ENCODE measurements at regions not wholly inside any gene's neighbourhood (a gene's known extent, or its start where the extent isn't known, plus 50 kb on each side); places are given as distances from the start of the nearest gene placed in this dataset.
"Not testable (repeated sequence)": the region's sequence is repeated elsewhere in the genome, so short reads cannot be mapped to it uniquely, and the experiment has no call there.

DNA sequence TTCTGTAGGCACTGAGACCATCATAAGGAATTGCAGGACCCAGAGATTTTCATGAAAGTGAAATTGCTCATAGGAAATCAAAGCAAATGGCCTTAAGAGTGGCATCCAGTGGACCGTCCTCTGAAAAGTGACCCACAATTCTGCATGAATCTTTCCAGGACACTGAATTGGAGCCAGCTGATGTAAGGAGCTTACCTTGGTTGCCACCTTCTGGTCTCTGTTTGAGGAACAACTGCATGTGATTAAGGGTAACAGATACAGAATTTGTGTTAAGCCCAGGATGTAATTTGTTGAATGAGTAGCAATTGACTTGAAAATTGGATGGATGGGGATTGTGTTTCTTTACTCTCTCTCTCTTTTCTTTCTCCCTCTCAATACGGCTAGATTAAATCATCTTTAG lies 49.9 kb upstream of the GAS1 start:
- no peak for DNase-seq

DNA sequence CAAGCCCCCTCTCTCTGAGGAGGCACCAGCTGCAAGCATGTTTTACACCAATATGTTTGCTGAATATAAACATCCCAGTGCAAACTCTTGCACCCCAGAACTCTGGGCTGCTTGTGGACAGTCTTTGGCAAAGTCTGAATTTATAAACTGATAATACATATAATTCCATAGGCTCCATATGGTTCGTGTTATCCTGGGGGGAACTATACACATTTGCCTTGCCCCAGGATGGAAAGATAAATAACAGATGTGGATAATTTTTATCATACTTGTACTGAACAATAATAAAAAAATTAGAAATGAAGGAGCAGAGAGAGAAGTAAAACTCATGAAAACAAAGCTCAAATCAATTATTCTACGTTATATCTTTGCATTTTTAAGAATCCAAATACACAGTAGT lies 50.6 kb upstream of the GAS1 start:
- no peak for DNase-seq

DNA sequence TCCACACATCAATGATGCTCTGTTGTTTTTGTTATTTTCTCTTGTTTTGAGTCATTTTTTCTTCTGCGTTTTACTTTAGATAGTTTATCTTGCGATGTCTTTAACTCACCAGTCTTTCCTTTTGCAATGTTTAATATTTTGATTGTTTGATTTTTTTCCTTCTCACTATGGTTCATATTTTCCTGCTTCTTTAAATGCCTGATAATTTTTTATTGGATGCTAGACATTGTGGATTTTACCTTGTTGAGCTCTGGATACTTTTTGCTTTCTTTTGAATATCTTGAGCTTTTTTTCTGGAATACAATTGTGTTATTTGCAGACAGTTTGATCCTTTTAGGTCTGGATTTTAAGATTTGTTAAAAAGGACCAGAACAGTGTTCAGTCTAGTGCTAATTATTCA lies 55.2 kb upstream of the GAS1 start:
- no peak for DNase-seq

DNA sequence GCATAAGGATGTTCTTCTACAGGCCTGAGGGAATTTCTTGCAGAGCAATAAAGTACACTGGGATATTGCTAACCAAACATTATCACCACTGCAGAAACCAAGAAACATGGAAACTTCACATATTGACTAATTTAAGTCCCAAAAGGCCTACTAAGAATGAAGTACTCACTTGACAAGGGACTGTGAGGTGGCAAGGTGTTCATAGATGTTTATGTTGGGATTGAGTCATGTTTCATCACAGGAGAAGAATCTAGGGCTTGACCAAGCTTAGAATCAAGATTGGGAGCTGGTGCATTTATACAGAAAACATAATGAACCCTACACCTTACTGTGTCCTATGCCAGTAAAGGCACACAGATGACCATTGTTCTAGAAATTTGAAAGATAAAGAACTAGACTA lies 56.7 kb upstream of the GAS1 start:
- DNase-seq, result no peak

DNA sequence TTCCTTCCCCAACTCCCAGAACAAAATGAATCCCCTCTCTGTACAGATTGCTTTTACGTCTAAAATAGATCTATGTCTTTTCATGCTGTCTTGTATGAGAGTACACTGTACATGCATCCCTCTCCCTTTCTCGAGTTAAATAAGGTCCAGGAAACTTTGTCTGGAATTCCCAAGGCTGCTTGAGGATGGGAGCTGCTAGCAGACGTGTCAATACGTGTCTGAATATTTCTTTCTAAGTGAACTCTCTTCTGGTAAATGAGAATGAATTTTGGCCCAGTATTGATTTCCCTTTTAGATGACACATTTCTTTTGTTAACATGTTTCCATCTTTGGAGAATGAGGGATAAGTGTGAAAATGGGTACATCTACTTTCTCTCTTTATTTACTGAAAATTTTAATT lies 59.6 kb upstream of the GAS1 start:
- DNase-seq, result no peak

DNA sequence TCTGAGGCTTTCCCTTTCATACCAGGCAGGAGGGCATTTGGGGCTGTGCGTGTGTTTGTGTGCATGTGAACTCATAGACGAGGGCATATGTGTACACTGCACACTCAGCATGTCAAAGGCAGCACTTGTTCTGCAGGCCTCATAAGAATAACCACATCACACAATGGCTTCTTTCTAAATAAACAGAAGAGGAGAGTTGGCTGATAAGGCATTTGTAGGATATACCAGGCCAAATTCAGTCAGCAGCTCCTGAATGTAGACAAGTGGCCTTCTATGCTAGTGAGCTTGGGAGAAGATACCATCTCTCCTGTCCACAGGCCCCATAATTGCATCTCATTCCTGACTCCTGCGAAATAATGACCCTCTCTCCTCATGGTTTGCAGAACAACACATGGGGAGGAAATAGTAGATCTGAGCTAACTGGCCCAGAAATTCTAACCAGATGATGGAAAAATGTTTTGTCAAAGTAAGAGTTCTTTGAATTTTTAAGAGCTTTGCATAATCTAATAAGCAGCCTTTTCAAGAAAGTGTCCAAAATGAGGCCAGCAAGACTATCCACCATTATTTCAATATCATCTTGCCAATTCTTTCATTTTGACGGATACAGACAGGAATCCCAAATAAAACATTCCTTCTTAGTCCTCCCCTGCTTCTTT lies 60.5 kb upstream of the GAS1 start:
- no peak for DNase-seq

DNA sequence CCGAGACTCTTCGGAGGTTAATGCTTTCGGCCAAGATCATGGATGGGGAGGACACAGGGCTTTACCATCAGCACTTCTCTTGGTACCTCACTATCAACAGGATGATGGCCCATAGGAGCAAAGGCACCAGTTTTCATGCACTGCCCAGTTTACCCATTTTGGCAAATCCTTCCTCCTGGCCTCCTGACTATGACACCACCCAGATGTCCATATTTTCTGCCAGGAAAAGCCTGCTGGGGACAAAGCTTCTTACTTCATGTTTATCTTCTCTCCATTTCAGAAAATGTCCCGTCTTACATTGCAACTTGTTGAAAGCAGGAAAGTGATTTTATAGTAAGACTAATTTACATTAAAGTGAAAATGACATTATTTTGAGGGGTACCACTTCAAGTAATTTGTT lies 61.4 kb upstream of the GAS1 start:
- DNase-seq, result no peak

DNA sequence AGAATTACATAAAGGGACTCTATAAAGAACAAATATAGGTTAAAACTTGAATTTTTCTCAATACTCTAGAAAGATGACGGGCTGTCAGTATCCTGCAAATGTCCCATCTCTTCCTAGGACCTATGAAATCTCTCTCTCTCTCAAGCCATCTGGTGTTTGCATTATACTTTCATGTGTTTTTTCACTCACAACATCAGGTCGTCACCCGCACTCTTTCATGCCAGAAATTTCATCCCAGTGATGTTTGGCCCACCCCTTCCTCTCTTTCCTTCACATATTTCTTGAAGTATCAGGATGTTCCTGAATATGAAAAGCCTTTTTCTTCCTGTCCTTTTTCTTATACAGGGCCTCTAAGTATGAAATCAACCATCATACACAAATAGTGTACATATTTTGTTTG lies 63.3 kb upstream of the GAS1 start:
- no peak for DNase-seq

DNA sequence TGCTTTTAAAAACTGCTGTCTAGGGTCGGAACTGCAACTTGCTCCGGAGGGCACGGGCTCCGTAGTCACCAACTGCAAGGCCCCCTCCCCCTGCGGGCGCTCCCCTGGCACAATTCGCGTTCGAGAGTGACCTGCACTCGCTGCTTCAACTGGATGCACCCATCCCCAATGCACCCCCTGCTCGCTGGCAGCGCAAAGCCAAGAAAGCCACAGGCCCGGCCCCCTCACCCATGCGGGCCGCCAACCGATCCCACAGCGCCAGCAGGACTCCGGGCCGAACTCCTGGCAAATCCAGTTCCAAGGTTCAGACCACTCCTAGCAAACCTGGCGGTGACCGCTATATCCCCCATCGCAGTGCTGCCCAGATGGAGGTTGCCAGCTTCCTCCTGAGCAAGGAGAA lies 64.2 kb upstream of the GAS1 start:
- DNase-seq, result no peak

DNA sequence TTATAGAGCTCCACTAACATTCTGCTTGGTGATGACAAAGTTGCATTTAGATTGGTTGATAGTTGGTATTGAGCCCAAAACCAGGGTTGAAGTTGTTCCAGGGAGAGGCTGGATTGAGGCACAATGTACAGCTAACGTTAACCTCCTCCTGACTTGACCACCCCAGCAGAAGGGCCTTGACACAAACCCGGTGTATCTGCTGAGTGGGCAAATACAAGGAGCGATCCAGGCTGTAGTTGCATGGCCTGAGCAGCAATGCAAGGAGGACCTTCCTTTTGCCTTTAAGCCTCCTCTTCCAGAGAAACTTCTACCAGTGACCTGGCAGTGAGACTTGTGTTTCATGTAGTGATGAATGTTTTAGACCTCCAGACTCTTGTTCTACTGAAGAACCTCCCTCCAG lies 66.2 kb upstream of the GAS1 start:
- no peak for DNase-seq

DNA sequence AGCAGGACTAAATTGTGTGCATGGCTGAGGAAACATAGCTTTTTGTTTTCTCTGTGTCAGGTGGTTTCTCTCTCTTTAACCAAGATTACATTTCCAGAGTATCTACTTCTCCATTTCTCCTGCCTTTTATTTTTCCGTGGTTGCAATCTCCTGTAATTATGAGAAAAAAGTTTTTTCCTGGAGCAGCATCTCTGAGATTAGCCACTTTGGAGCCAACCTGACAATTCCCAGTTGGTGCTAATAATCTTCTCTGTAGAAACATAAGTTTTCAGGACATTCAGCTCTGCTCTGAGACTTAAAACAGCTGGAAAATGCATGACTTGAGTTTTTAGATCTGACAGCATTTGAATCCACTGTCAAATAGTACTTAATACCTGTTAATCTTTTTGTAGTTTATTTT lies 67.1 kb upstream of the GAS1 start:
- no peak for DNase-seq

DNA sequence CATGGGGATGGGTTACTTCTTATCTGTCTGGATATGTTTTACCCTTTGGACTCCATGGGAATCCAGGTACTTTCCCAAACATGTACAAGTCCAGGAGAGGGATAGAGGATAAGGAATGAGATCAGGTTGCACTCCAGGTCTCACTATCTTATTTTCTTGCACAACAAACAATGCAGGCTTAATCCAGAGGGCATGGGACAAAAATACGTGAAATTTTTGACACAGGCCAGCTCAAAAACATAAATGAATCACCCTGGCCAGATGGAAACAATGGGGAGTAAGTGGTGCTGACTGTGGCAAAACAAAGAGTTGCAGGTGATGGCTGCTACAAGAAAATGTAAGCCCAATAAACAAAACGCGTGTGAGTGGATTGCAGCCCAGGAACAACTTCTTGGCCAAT lies 69.4 kb upstream of the GAS1 start:
- no peak for DNase-seq

DNA sequence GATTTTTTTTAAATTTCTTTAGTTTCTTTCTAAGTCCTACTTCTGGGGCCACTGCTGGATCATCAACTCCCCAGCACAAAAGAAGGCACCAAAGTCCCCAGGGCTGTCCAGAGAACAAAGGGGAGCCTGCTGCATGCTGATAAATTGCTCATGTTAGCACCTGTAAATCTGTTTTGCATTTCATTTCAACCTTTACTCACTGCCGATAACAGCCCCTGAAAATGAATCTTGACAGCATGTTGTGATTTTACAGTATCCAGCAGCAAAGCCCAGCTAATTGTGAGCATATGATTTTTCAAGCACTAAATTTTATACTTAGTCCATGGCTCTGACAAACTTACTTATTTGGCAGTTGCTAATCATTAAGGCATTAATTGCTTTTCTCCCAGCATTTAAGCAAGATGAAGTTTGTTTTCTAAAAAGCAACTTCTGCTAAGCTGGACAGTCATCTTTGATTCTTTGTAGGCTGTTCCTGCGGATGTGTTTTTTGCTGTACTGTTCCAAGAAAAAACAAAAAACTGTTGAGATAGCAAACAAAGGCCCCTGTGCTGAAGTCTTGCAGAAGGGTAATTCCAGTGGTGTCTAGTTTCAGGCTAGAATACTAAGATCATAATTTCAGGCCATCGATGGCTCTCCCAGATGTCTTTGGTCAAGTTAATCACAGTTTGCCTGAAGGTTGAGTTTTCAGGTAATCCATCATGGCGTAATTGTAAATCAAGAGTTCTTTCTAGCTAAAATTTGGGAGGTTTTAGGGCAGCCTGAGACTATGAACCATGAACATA lies 73.1 kb upstream of the GAS1 start:
- DNase-seq, result no peak

DNA sequence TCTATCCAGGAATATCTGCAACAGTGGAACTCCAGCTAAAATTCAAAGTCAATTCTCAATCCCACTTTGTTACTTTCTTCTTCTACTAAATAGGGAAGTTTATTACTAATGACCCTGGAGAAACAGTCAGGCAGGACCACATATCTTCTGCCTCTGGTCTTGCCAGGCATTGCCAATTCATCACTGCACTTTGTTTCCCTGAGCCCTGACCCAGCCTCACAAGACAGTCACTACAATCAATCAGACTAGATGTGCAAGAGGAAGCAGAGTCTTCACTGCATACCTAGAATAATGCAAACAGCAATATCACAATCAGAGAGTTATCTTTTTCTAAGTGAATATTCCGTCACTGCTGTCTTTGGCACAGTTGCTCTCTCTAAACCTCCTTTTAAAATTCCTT lies 74.9 kb upstream of the GAS1 start:
- DNase-seq, result no peak

DNA sequence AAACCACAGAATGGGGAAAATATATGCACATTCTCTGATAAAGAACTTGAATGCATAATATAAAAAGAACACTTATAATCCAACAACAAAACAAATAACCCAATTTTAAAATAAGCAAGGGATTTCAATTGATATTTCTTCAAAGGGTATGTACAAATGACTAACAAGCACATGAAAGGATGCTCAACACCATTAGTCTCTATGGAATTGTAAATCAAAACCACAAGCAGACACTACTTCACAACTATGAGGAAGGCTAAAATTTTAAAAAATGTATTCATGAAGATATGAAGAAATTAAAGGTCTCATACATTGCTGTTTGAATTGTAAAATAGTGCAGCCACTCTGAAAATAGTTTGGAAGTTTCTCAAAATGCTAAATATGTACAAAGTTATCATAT lies 78.9 kb upstream of the GAS1 start:
- DNase-seq, result no peak

DNA sequence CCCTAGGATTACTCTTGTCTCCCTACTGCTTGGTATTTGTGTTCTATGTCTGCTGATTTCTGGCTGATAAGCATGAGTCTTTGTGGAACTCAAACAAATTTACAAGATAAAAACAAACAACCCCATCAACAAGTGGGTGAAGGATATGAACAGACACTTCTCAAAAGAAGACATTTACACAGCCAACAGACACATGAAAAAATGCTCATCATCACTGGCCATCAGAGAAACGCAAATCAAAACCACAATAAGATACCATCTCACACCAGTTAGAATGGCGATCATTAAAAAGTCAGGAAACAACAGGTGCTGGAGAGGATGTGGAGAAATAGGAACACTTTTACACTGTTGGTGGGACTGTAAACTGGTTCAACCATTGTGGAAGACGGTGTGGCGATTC lies 81.5 kb upstream of the GAS1 start:
- not testable (repeated sequence) for DNase-seq

DNA sequence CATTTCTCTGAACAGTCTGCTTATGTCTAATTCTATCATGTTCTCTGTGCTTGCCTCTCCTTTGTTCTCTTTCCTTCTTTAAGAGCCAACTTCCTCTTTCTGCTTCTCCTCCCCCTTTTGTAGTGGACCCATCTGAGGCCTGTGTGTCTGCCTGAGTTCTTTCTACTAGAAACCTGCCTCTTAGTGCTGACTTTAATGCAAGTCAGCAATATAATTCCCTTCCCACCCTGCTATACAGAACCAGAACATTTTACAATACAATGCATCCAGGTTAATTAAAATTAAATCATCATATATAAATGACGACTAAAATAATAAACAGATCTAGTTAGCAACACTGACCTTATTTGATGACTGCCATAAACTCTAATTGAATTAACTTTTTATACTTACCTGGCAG lies 82.6 kb upstream of the GAS1 start:
- no peak for DNase-seq

DNA sequence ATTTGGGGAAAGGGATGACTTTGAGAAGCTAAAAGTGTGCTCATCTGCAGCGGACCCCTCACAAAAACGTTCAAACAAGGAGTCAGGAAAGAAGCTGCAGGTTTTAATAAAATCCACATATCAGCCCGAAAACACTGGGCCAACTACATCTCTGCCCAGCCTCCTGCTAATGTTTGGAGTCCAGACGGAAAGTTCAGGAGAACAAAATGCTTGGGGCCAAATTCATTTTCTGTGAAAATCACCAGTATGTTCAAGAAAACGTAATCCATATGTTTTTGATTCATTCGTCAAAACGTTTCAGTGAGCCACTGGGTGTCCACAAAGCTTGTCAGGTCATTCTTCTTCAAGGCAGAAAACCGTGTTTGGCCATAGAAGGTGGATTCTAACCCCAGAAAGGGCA lies 87.5 kb upstream of the GAS1 start:
- no peak for DNase-seq

DNA sequence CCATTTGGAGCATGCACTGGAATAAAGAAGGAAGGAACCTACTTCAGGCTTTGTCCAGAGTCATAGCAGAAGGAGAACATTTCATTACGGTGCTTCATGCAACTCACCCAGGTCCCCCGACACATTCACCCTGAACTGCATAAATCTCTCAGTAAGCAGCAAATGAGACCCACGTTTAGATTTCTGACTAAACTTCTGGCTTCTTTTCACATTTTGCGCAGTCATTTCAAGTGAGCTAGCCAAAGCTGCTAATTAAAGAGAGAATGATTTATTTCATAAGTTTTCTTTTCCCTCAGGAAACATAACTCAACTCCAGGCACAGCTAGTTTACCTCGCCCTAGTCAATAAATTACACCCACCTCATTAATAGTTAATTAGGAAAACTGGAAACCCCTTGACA lies 88.6 kb upstream of the GAS1 start:
- no peak for DNase-seq

DNA sequence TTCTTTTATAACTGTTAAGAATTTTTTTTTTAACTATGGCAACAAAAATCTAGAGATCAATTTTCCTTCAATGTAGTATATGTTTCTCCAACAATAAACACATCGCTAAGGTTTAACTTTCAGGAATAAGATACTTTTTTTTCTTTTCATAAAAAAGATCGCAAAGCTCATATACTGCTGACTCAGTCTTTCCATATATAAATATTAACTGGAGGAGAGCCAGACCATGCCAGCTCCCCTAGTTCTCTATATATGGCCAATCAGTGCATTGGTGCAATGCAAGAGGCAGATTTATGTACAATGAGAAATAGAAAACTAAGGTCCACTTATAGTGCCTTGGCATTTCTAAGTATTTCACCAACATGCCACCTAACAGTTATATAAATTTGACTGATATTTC lies 89.2 kb upstream of the GAS1 start:
- no peak for DNase-seq

DNA sequence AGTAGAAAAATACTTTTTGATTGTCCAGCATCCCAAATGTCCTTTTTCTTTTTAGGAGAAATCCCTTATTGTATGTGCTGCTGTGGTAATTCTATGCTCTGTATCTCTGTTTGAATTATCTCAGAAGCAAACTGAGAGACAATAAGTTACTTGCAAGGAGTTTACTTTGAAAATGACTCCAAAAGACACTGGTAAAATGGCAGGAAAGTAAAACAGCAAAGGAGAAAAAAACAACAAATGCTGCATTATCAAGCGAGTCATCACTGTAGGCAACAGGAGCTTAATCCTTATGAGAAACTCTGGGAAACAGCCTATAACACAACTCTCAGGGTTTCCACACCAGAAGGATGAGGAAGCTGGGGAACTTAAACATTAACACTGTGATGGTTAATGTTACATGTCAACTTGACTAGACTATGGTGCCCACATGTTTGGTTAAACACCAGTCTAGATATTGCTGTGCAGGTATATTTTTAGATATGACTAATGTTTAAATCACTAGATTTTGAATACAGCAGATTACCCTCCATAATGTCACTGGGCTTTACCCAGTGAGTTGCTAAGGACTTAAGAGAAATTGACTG lies 92.6 kb upstream of the GAS1 start:
- DNase-seq, result no peak

DNA sequence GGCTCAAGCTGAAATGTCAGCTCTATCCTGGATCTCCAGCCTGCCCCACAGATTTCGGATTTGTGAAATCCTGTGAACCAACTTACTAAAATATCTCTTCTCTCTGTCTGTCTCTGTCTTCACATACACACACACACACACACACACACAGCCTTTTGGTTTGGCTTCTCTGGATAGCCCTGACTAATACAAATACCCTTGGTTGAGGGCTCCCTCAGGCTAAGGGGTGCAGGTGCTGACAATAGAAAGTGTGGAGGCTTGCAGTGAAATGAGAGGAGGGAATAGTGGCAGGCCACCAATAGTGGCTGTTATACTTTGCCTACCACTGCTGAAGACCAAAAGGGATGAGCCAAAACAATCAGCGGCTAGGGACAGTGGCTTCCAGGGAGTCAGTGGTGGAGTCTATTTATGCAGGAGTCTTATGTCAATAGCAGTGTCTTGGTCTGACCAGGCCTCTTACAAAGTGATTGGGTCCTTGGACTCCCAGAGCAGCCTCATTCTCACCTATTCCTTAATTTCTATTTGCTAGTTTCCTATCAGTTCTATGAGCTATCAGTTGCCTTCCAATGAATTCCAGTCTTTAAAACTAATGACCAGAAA lies 93.2 kb upstream of the GAS1 start:
- no peak for DNase-seq

DNA sequence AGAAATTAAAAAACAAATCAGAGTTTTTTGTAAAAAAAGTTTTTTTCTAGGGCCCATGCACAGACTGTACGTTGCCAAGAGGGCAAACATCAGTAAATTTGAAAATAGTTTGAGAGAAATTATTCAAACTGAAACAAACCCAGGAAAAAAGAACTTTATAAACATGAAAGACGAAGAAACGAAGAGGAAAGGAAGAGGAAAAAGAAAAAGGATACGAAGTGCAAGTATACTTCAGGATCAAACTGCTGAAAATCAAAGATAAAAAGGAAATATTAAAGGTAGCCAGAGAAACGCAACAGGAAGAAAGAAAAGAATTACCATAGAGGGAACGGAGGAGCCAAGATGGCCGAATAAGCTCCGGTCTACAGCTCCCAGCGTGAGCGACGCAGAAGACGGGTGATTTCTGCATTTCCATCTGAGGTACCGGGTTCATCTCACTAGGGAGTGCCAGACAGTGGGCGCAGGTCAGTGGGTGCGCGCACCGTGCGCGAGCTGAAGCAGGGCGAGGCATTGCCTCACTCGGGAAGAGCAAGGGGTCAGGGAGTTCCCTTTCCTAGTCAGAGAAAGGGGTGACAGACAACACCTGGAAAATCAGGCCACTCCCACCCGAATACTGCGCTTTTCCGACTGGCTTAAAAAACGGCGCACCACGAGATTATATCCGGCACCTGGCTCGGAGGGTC lies 94.4 kb upstream of the GAS1 start:
- DNase-seq, result not testable (repeated sequence)
